OCI-LY3 (cell line): ENCODE measurements at regions not wholly inside any gene's neighbourhood (a gene's known extent, or its start where the extent isn't known, plus 50 kb on each side); places are given as distances from the start of the nearest gene placed in this dataset.

Experiments used
- H2AFZ ChIP-seq: fragments of 200-600, 300-600 bp; shearing (Covaris generic); 2 replicates; pipeline ENCODE4 v1.6.0; 2014; ENCODE audit warnings: antibody characterized with exemption, low read depth, low read length
- H3K27ac ChIP-seq: fragments of 200-600, 300-600 bp; sonication (generic); 2 replicates; pipeline ENCODE4 v1.5.1; 2014; ENCODE audit warnings: mild to moderate bottlenecking, low read length, moderate library complexity, mixed read lengths
- H3K27me3 ChIP-seq: fragments of 200-600, 300-600 bp; sonication (generic); 2 replicates; pipeline ENCODE4 v1.6.1; 2014; ENCODE audit warnings: low read depth, low read length, mixed read lengths
- H3K36me3 ChIP-seq: fragments of 200-600, 300-600 bp; sonication (generic); replicated peaks from 2 replicates; pipeline ENCODE3; 2014; ENCODE audit warnings: low read depth, low read length, mixed read lengths
- H3K4me1 ChIP-seq: fragments of 300-600, 200-600 bp; sonication (generic); 2 replicates; pipeline ENCODE4 v1.6.1; 2014; ENCODE audit warnings: low read length, mixed read lengths
- H3K4me2 ChIP-seq: fragments of 200-600, 300-600 bp; sonication (generic); 2 replicates; pipeline ENCODE4 v1.6.1; 2014; ENCODE audit warnings: low read length, mixed read lengths
- H3K4me3 ChIP-seq: fragments of 300-600, 200-600 bp; sonication (generic); 2 replicates; pipeline ENCODE4 v1.5.1; 2014; ENCODE audit warnings: antibody characterized with exemption, mild to moderate bottlenecking, low read length, moderate library complexity
- H3K79me2 ChIP-seq: fragments of 300-600, 200-600 bp; shearing (Covaris generic); 2 replicates; pipeline ENCODE4 v1.6.1; 2014; ENCODE audit warnings: mild to moderate bottlenecking, low read length, mixed read lengths
- H3K9ac ChIP-seq: fragments of 300-600, 200-600 bp; shearing (Covaris generic); 2 replicates; pipeline ENCODE4 v1.6.0; 2014; ENCODE audit warnings: mild to moderate bottlenecking, low read length, moderate library complexity
- H3K9me3 ChIP-seq: fragments of 200-600, 300-600 bp; shearing (Covaris generic); 2 replicates; pipeline ENCODE4 v1.6.1; 2014; ENCODE audit warnings: low read length, mixed read lengths; ENCODE audit not compliant: insufficient read depth
- H4K20me1 ChIP-seq: fragments of 200-600, 300-600 bp; sonication (generic); 2 replicates; pipeline ENCODE4 v1.6.1; 2016; ENCODE audit warnings: low read length, mixed read lengths; ENCODE audit not compliant: insufficient read depth
- CTCF ChIP-seq: fragments of 200-600, 300-600 bp; sonication (generic); IDR thresholded peaks from 2 replicates; pipeline ENCODE4 v1.5.1; 2014; ENCODE audit warnings: antibody characterized with exemption, low read length, low read depth
- EZH2phosphoT487 ChIP-seq: fragments of 200-600 bp; shearing (Covaris generic); IDR thresholded peaks from 2 replicates; pipeline ENCODE4 v1.6.1; 2018; ENCODE audit warnings: antibody characterized with exemption, mixed run types, low read depth

GRCh38 chr3:66796343-66796742 is 201.8 kb upstream of the KBTBD8 start:
- Histone ChIP-seq H2AFZ (no peak overlapping the region), H3K79me2 (no peaks in the 10 kb centered on the region)
- no peak for TF ChIP-seq CTCF
- TF ChIP-seq EZH2phosphoT487 = no peak

GRCh38 chr3:66797889-66798560 is 200.1 kb upstream of the KBTBD8 start:
- Histone ChIP-seq H3K4me2 (no peak overlapping the region), H3K27ac (no peak overlapping the region), H3K4me3 (no peak overlapping the region), H3K4me1 (no peaks in the 10 kb centered on the region), H2AFZ (no peak overlapping the region), H3K9ac (no peak overlapping the region), H3K36me3 (no peaks in the 10 kb centered on the region), H4K20me1 (no peaks in the 10 kb centered on the region), H3K9me3 (no peaks in the 10 kb centered on the region), H3K79me2 (no peaks in the 10 kb centered on the region), H3K27me3 (no peaks in the 10 kb centered on the region)
- TF ChIP-seq EZH2phosphoT487 (no peak), CTCF (no peak)

More at GRCh38 chr3:66796343-66796742, 201.8 kb upstream of the KBTBD8 start:
- H3K36me3 ChIP-seq = no peaks in the 10 kb centered on the region
- H3K9ac ChIP-seq = no peak overlapping the region
- H3K27ac ChIP-seq = no peak overlapping the region
- H3K27me3 ChIP-seq = no peaks in the 10 kb centered on the region
- H3K4me2 ChIP-seq = no peak overlapping the region
- H3K9me3 ChIP-seq = no peaks in the 10 kb centered on the region
- no peaks in the 10 kb centered on the region for H4K20me1 ChIP-seq
- H3K4me3 ChIP-seq = no peak overlapping the region
- no peaks in the 10 kb centered on the region for H3K4me1 ChIP-seq

GRCh38 chr3:66800941-66801545 is 197.1 kb upstream of the KBTBD8 start:
- TF ChIP-seq EZH2phosphoT487 (no peak), CTCF (no peak)
- no peaks in the 10 kb centered on the region for H3K79me2 ChIP-seq
- no peaks in the 10 kb centered on the region for H4K20me1 ChIP-seq
- no peak overlapping the region for H3K4me3 ChIP-seq
- no peak overlapping the region for H2AFZ ChIP-seq
- H3K27me3 ChIP-seq = no peaks in the 10 kb centered on the region
- no peak overlapping the region for H3K27ac ChIP-seq
- H3K9ac ChIP-seq = no peak overlapping the region
- H3K36me3 ChIP-seq = no peaks in the 10 kb centered on the region
- H3K9me3 ChIP-seq = no peaks in the 10 kb centered on the region
- H3K4me1 ChIP-seq = no peaks in the 10 kb centered on the region
- no peak overlapping the region for H3K4me2 ChIP-seq

GRCh38 chr3:66803206-66803605 is 194.9 kb upstream of the KBTBD8 start:
- Histone ChIP-seq H3K27ac (no peak overlapping the region), H3K9me3 (no peaks in the 10 kb centered on the region), H3K4me1 (no peaks in the 10 kb centered on the region), H3K79me2 (no peaks in the 10 kb centered on the region), H3K4me3 (no peak overlapping the region), H3K9ac (no peak overlapping the region), H3K36me3 (no peaks in the 10 kb centered on the region), H4K20me1 (no peaks in the 10 kb centered on the region), H2AFZ (no peak overlapping the region), H3K27me3 (no peaks in the 10 kb centered on the region), H3K4me2 (no peak overlapping the region)
- TF ChIP-seq EZH2phosphoT487 = no peak
- peak; percentile 36 for TF ChIP-seq CTCF
